Tibial nerve (tissue), 4 donors: ENCODE measurements at regions not wholly inside any gene's neighbourhood (a gene's known extent, or its start where the extent isn't known, plus 50 kb on each side); places are given as distances from the start of the nearest gene placed in this dataset.

Experiments used
- DNase-seq, 2 donors: peaks; one replicate each; pipeline ENCODE4 v3.0.0-alpha.2; 2019; ENCODE audit warnings: low spot score in 2 of 2
- H3K27ac ChIP-seq, 4 donors: fragments of 200-600 bp; sonication (generic) in 3 of 4; one replicate each; pipeline ENCODE4 v1.5.1; 2017 to 2019; ENCODE audit warnings: mild to moderate bottlenecking in 1 of 4
- H3K27me3 ChIP-seq, 2 donors: fragments of 200-600 bp; sonication (generic) in 1 of 2; one replicate each; pipeline versions ENCODE4 v1.5.1 to v1.6.0; 2017 to 2019
- H3K36me3 ChIP-seq, 3 donors: fragments of 200-600 bp; sonication (generic); one replicate each; pipeline ENCODE4 v1.5.1; 2018 to 2019
- H3K4me1 ChIP-seq, 4 donors: fragments of 200-600 bp; sonication (generic) in 3 of 4; one replicate each; pipeline ENCODE4 v1.5.1; 2017 to 2019
- H3K4me3 ChIP-seq, 4 donors: fragments of 200-600 bp; sonication (generic) in 3 of 4; one replicate each; pipeline ENCODE4 v1.5.1; 2017 to 2019; ENCODE audit warnings: mild to moderate bottlenecking in 1 of 4, moderate library complexity in 1 of 4
- H3K9me3 ChIP-seq, 4 donors: fragments of 200-600 bp; sonication (generic) in 3 of 4; one replicate each; pipeline ENCODE4 v1.5.1; 2017 to 2019
- CTCF ChIP-seq, 5 experiments: fragments of 200-600 bp in 3 of 5; fragments of 450-650 bp in 2 of 5; sonication (generic) in 3 of 5; IDR thresholded peaks; one replicate each; pipeline ENCODE4 v1.5.1; 2016 to 2019; ENCODE audit warnings: antibody characterized with exemption in 5 of 5, mild to moderate bottlenecking in 3 of 5, moderate library complexity in 2 of 5
- EP300 ChIP-seq, 2 donors: sonication (generic); formaldehyde crosslinking; IDR thresholded peaks; one replicate each; pipeline ENCODE4 v1.6.1; 2017; ENCODE audit warnings: antibody characterized with exemption in 2 of 2, mild to moderate bottlenecking in 1 of 2
- POLR2A ChIP-seq, 2 donors: fragments of 450-650 bp; IDR thresholded peaks; one replicate each; pipeline ENCODE4 v1.6.1; 2017; ENCODE audit warnings: antibody characterized with exemption in 2 of 2, mild to moderate bottlenecking in 2 of 2, moderate library complexity in 2 of 2
- WGBS, 2 donors: methylation state at CpG; one replicate each; pipeline ENCODE4 v1.1.5; 2018; 5-methylcytosine and 5-hydroxymethylcytosine counted together

GRCh38 chr10:123536176-123536845, 129.8 kb upstream of the GPR26 start:
- DNase-seq, result no peak
- H3K4me3 ChIP-seq, result no peak overlapping the region
- peaks cover 0 to 7% (median 2%) of the 10 kb centered on the region in 4 donors for H3K9me3 ChIP-seq
- no peak for TF ChIP-seq CTCF (IDR thresholded peaks at IDR 0.05)
- no peak for TF ChIP-seq EP300 (IDR thresholded peaks at IDR 0.05)
- TF ChIP-seq POLR2A (IDR thresholded peaks at IDR 0.05), result no peak
- no peaks in the 10 kb centered on the region for H3K36me3 ChIP-seq
- H3K4me1 ChIP-seq, result peaks cover 0 to 2% (median 0%) of the 10 kb centered on the region in 4 donors
- H3K27ac ChIP-seq, result no peak overlapping the region
- no peaks in the 10 kb centered on the region for H3K27me3 ChIP-seq
- 68 to 71% methylated on average over 6 of the region's 6 CpGs for WGBS, 2 donors

- WGBS, 2 donors, result 40 to 43% methylated on average over 6 of the region's 6 CpGs
- DNase-seq, result no peak
These were observed 128.8 kb upstream of the GPR26 start for GRCh38 chr10:123537188-123537961.

GRCh38 chr10:123538401-123539320, 127.5 kb upstream of the GPR26 start:
- TF ChIP-seq EP300 (IDR thresholded peaks at IDR 0.05) (no peak), CTCF (IDR thresholded peaks at IDR 0.05) (no peak), POLR2A (IDR thresholded peaks at IDR 0.05) (no peak)
- Histone ChIP-seq H3K36me3 (no peaks in the 10 kb centered on the region), H3K4me1 (peaks cover 0 to 2% (median 0%) of the 10 kb centered on the region in 4 donors), H3K27me3 (no peaks in the 10 kb centered on the region), H3K9me3 (peaks cover 0 to 2% (median under 1%) of the 10 kb centered on the region in 4 donors), H3K27ac (no peak overlapping the region), H3K4me3 (no peak overlapping the region)
- no peak for DNase-seq
- 63 to 66% methylated on average over 12 of the region's 12 CpGs for WGBS, 2 donors

More at GRCh38 chr10:123537188-123537961, 128.8 kb upstream of the GPR26 start:
- TF ChIP-seq CTCF (IDR thresholded peaks at IDR 0.05) (no peak), POLR2A (IDR thresholded peaks at IDR 0.05) (no peak), EP300 (IDR thresholded peaks at IDR 0.05) (no peak)
- no peaks in the 10 kb centered on the region for H3K36me3 ChIP-seq
- H3K27ac ChIP-seq, result no peak overlapping the region
- no peak overlapping the region for H3K4me3 ChIP-seq
- H3K9me3 ChIP-seq, result peaks cover 0 to 4% (median under 1%) of the 10 kb centered on the region in 4 donors
- H3K27me3 ChIP-seq, result no peaks in the 10 kb centered on the region
- H3K4me1 ChIP-seq, result peaks cover 0 to 2% (median 0%) of the 10 kb centered on the region in 4 donors

- no peaks in the 10 kb centered on the region for H3K4me1 ChIP-seq
- peaks cover 0 to 7% (median 3%) of the 10 kb centered on the region in 4 donors for H3K9me3 ChIP-seq
- H3K36me3 ChIP-seq, result no peaks in the 10 kb centered on the region
- TF ChIP-seq POLR2A (IDR thresholded peaks at IDR 0.05) (no peak), EP300 (IDR thresholded peaks at IDR 0.05) (no peak), CTCF (IDR thresholded peaks at IDR 0.05) (no peak)
- DNase-seq, result no peak
- 85 to 91% methylated on average over 3 of the region's 3 CpGs for WGBS, 2 donors
- no peak overlapping the region for H3K27ac ChIP-seq
- H3K27me3 ChIP-seq, result no peaks in the 10 kb centered on the region
- no peak overlapping the region for H3K4me3 ChIP-seq
These were observed 121.2 kb upstream of the GPR26 start for GRCh38 chr10:123544986-123545385.
